Neural crest cell (in vitro differentiated cells): ENCODE measurements at regions not wholly inside any gene's neighbourhood (a gene's known extent, or its start where the extent isn't known, plus 50 kb on each side); places are given as distances from the start of the nearest gene placed in this dataset.

Experiments used
- DNase-seq: peaks from one replicate; pipeline ENCODE4 v3.0.0; 2021; ENCODE audit warnings: low read depth, mixed read lengths, low spot score
- H3K27ac Mint-ChIP-seq: one replicate; pipeline ENCODE4 v1.8.0; 2021; ENCODE audit warnings: mild to moderate bottlenecking, mixed read lengths; ENCODE audit not compliant: unreplicated experiment
- H3K27me3 Mint-ChIP-seq: 2 replicates; pipeline ENCODE4 v1.8.0; 2021; ENCODE audit warnings: low read depth, mild to moderate bottlenecking, mixed read lengths
- H3K36me3 Mint-ChIP-seq: 2 replicates; pipeline ENCODE4 v1.8.0; 2021; ENCODE audit warnings: low read depth, mild to moderate bottlenecking, mixed read lengths
- H3K4me1 Mint-ChIP-seq: 2 replicates; pipeline ENCODE4 v1.8.0; 2021; ENCODE audit warnings: mixed read lengths
- H3K4me3 Mint-ChIP-seq: one replicate; pipeline ENCODE4 v1.8.0; 2021; ENCODE audit warnings: mild to moderate bottlenecking, mixed read lengths
- H3K9me3 Mint-ChIP-seq: 2 replicates; pipeline ENCODE4 v1.8.0; 2021; ENCODE audit warnings: mixed read lengths
- TF ChIP-seq, protein P1 (sequence below): fragments of 200-600 bp; sonication (generic); conservative IDR thresholded peaks from 2 replicates; pipeline ENCODE4 v1.5.0; 2021; ENCODE audit warnings: antibody characterized with exemption, mild to moderate bottlenecking

DNA sequence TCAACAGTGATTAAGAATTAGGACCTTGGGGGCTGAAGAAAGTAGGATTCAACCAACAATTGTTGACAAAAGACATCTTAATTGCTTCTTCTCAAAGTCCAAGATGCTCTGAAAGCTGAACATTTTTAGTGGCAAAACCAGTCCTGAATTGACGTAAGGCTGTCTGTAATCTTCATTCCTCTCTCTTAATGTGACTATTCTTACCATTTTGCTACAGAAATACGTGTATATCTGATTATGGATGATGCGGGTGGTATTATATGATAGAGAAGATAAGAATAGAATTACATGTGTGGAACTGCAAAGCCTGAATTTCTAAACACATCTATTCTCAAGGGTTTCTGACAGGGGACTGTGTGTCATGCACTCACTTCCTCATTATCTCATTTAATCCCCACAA lies 130.3 kb upstream of the SASH1 start:
- no peak for DNase-seq
- H3K27me3 Mint-ChIP-seq, result no peaks in the 10 kb centered on the region
- H3K36me3 Mint-ChIP-seq, result no peaks in the 10 kb centered on the region
- TF ChIP-seq, protein P1, sequence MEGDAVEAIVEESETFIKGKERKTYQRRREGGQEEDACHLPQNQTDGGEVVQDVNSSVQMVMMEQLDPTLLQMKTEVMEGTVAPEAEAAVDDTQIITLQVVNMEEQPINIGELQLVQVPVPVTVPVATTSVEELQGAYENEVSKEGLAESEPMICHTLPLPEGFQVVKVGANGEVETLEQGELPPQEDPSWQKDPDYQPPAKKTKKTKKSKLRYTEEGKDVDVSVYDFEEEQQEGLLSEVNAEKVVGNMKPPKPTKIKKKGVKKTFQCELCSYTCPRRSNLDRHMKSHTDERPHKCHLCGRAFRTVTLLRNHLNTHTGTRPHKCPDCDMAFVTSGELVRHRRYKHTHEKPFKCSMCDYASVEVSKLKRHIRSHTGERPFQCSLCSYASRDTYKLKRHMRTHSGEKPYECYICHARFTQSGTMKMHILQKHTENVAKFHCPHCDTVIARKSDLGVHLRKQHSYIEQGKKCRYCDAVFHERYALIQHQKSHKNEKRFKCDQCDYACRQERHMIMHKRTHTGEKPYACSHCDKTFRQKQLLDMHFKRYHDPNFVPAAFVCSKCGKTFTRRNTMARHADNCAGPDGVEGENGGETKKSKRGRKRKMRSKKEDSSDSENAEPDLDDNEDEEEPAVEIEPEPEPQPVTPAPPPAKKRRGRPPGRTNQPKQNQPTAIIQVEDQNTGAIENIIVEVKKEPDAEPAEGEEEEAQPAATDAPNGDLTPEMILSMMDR, result no peak
- H3K9me3 Mint-ChIP-seq, result no peaks in the 10 kb centered on the region
- H3K4me3 Mint-ChIP-seq, result no peak overlapping the region
- H3K4me1 Mint-ChIP-seq, result peaks cover 4% of the 10 kb centered on the region
- H3K27ac Mint-ChIP-seq, result no peak overlapping the region

DNA sequence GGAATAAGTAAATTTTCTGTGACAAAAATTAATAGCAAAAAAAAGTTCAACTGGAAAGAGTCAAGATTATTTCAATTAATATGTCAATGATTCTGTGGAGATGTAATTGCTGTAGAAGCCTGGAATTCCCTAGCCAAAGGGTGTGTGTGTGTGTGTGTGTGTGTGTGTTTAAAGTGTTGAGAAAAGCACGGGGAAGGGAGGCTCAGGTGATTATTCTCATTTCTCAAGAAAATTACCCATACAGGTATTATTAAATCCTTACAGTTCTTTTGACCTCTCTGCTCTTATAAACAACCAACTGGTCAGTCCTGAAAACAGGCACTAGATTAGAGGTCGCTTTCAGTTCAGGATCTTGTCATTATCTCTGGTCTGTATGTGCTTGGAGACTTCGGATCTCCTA lies 129.3 kb upstream of the SASH1 start:
- H3K27ac Mint-ChIP-seq, result no peak overlapping the region
- no peaks in the 10 kb centered on the region for H3K27me3 Mint-ChIP-seq
- TF ChIP-seq, protein P1, result no peak
- no peak for DNase-seq
- peaks cover 9% of the 10 kb centered on the region for H3K4me1 Mint-ChIP-seq
- no peak overlapping the region for H3K4me3 Mint-ChIP-seq
- H3K9me3 Mint-ChIP-seq, result no peaks in the 10 kb centered on the region
- no peaks in the 10 kb centered on the region for H3K36me3 Mint-ChIP-seq

DNA sequence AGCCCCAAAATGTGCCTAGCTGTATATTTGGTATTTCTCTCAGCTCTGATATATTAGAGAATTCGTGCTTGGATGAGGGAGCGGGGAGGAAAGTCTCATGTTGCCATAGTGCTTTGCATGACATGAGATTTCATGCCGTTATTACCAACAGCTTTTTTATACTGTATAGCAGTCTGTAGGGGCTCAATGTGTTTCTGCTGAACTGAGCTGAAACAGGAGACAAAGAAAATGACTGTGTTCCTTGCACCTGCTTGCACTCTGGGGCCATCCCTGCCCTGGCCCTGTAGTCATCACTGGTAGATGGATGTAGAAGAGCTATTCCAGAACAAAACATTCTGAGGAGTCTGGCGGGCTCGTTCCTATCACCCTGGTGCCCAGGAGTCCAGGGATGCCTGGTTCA lies 128.0 kb upstream of the SASH1 start:
- Mint-ChIP-seq H3K4me1 (peaks cover 12% of the 10 kb centered on the region), H3K9me3 (no peaks in the 10 kb centered on the region), H3K36me3 (no peaks in the 10 kb centered on the region), H3K27me3 (no peaks in the 10 kb centered on the region), H3K4me3 (no peak overlapping the region), H3K27ac (no peak overlapping the region)
- TF ChIP-seq, protein P1, result no peak
- DNase-seq, result no peak

- Mint-ChIP-seq H3K27me3 (no peaks in the 10 kb centered on the region), H3K9me3 (no peaks in the 10 kb centered on the region), H3K27ac (no peak overlapping the region), H3K36me3 (no peaks in the 10 kb centered on the region), H3K4me1 (peaks cover 25% of the 10 kb centered on the region), H3K4me3 (no peak overlapping the region)
- TF ChIP-seq, protein P1, result no peak
- DNase-seq, result no peak
These were observed 125.6 kb upstream of the SASH1 start for GRCh38 chr6:148217051-148217450.

- Mint-ChIP-seq H3K27me3 (no peaks in the 10 kb centered on the region), H3K27ac (no peak overlapping the region), H3K9me3 (no peaks in the 10 kb centered on the region), H3K4me1 (peaks cover 32% of the 10 kb centered on the region), H3K36me3 (no peaks in the 10 kb centered on the region), H3K4me3 (no peak overlapping the region)
- TF ChIP-seq, protein P1, result no peak
- no peak for DNase-seq
These were observed 124.7 kb upstream of the SASH1 start for GRCh38 chr6:148217921-148218320.
